Activated T-cell treated with anti-CD3 and anti-CD28 coated beads, Interleukin-2, amount 50 U/mL, for 4 hours (primary cell): ENCODE measurements at regions not wholly inside any gene's neighbourhood (a gene's known extent, or its start where the extent isn't known, plus 50 kb on each side); places are given as distances from the start of the nearest gene placed in this dataset.

Source experiments
- ATAC-seq, 2 donors: fragments of 200-7000 bp; cut with Tn5 transposase; one replicate each; pipeline ENCODE4 v1.10.0; 2021
- DNase-seq: peaks from one replicate; pipeline ENCODE4 v3.0.0-alpha.2; 2020
- H3K27me3 Mint-ChIP-seq: one replicate; pipeline ENCODE4 v1.8.0; 2021; ENCODE audit warnings: low read depth, mixed read lengths
- H3K36me3 Mint-ChIP-seq: one replicate; pipeline ENCODE4 v1.8.0; 2022; ENCODE audit warnings: mixed read lengths; ENCODE audit not compliant: insufficient read depth
- H3K4me1 Mint-ChIP-seq: one replicate; pipeline ENCODE4 v1.8.0; 2021; ENCODE audit warnings: low read depth, mixed read lengths
- H3K4me3 Mint-ChIP-seq: one replicate; pipeline ENCODE4 v1.8.0; 2021; ENCODE audit warnings: mild to moderate bottlenecking, moderate library complexity, mixed read lengths
- H3K9me3 Mint-ChIP-seq: one replicate; pipeline ENCODE4 v1.8.0; 2021; ENCODE audit warnings: mixed read lengths

DNA sequence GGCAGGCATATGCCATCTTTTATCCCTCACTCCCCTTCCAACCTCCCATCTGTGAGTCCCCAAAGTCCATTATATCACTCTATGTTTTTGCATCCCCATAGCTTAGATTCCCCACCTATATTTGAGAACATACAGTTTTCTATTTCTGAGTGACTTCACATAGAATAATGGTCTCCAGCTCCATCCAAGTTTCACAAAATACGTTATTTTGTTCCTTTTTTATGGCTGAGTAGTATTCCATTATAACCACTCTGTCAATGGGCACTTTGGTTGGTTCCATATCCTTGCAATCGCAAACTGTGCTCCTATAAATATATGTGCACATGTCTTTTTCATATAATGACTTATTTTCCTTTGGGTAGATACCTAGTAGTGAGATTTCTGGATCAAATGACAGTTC, 178.6 kb downstream of the GAS1 start:
- Mint-ChIP-seq H3K4me3 (no peak overlapping the region), H3K27me3 (peaks cover 4% of the 10 kb centered on the region), H3K9me3 (no peaks in the 10 kb centered on the region), H3K36me3 (no peaks in the 10 kb centered on the region), H3K4me1 (no peaks in the 10 kb centered on the region)
- no peak for ATAC-seq
- DNase-seq = no peak

DNA sequence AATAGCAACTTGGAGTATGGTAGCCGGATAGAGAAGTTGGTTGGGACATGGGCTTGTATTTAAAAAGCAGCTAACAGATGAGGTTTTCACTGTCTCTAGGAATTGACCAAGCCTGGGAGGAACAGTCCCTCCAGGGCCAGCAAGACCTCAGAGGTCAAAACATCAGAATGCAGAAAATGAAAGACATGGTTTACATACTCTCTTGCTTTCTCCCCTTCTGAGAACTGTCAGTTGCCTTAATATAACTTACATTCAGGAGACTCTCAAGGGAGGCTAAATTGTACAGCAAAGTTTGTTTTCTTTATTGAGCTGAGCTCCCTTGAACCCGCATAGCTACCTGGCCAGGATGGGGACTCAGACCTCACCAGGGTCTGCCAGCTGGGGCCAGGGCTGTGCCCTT, 179.3 kb downstream of the GAS1 start:
- H3K27me3 Mint-ChIP-seq = peaks cover 4% of the 10 kb centered on the region
- H3K4me1 Mint-ChIP-seq = no peaks in the 10 kb centered on the region
- DNase-seq (no peak), ATAC-seq (no peak)
- no peak overlapping the region for H3K4me3 Mint-ChIP-seq
- no peaks in the 10 kb centered on the region for H3K9me3 Mint-ChIP-seq
- no peaks in the 10 kb centered on the region for H3K36me3 Mint-ChIP-seq

DNA sequence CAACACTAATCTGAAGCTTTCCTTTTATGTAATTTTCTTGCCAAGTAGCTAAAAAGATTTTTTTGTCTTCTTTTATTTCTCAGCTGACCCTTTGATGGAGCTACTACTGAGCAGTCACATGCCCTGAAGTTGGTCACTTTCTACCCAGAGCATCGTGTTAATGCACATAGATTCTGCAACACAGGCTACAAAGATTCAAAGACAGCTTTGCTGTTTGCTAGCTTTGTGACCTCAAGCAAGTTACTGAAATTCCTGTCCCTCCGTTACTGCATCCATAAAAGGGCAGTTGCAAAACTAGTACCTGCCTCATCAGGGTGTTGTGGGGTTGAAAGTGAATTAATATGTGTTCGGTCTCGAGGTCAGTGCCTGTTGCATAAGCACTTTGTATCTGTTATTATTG, 179.9 kb downstream of the GAS1 start:
- no peaks in the 10 kb centered on the region for H3K36me3 Mint-ChIP-seq
- no peak for DNase-seq
- peaks cover 4% of the 10 kb centered on the region for H3K27me3 Mint-ChIP-seq
- no peak for ATAC-seq
- H3K9me3 Mint-ChIP-seq = no peaks in the 10 kb centered on the region
- no peaks in the 10 kb centered on the region for H3K4me1 Mint-ChIP-seq
- no peak overlapping the region for H3K4me3 Mint-ChIP-seq

DNA sequence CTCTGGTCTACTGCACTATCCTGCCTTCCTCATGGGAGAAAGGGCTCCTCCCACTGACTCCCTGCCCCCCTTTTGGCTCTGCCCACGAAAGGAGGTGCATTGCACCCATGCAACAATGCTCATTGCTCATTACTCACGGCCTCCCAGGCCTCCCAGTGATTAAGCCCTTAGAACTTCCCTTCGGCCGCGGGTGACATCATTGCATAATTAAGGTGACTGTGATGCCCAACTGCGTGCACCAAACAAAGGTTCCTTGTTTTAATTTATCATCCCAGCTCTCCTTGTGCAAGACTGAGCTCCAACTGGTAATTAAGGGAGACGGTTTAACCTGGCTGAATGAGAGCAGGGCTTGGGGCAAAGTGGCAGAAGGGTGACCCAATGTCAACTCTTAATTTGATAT, 180.4 kb downstream of the GAS1 start:
- H3K27me3 Mint-ChIP-seq = peaks cover 4% of the 10 kb centered on the region
- no peak for ATAC-seq

DNA sequence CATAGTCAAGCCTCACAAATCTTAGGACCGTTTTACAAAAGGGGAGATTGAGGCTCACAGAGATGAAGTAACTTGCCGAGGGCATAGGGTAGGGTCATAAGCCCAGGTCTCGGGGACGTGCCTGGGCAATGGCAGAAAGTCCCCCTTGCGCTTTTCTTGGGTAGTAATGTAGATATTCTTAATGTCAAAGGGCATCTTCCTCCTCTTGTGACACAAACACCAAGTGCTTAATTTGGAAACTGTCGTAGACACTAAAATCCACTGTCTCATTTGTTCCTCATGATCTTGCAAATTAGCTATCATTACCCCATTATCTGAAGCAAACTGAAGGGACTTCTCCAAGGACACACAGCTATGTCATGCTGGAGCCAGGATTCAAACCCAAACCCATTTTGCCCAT, 180.8 kb downstream of the GAS1 start:
- ATAC-seq (no peak), DNase-seq (no peak)
- H3K36me3 Mint-ChIP-seq = no peaks in the 10 kb centered on the region
- H3K27me3 Mint-ChIP-seq = peaks cover 4% of the 10 kb centered on the region
- no peaks in the 10 kb centered on the region for H3K9me3 Mint-ChIP-seq
- H3K4me1 Mint-ChIP-seq = no peaks in the 10 kb centered on the region
- no peak overlapping the region for H3K4me3 Mint-ChIP-seq

More for the DNA sequence above, 180.4 kb downstream of the GAS1 start:
- no peak overlapping the region for H3K4me3 Mint-ChIP-seq
- H3K36me3 Mint-ChIP-seq = no peaks in the 10 kb centered on the region
- no peaks in the 10 kb centered on the region for H3K4me1 Mint-ChIP-seq
- no peaks in the 10 kb centered on the region for H3K9me3 Mint-ChIP-seq
- no peak for DNase-seq

DNA sequence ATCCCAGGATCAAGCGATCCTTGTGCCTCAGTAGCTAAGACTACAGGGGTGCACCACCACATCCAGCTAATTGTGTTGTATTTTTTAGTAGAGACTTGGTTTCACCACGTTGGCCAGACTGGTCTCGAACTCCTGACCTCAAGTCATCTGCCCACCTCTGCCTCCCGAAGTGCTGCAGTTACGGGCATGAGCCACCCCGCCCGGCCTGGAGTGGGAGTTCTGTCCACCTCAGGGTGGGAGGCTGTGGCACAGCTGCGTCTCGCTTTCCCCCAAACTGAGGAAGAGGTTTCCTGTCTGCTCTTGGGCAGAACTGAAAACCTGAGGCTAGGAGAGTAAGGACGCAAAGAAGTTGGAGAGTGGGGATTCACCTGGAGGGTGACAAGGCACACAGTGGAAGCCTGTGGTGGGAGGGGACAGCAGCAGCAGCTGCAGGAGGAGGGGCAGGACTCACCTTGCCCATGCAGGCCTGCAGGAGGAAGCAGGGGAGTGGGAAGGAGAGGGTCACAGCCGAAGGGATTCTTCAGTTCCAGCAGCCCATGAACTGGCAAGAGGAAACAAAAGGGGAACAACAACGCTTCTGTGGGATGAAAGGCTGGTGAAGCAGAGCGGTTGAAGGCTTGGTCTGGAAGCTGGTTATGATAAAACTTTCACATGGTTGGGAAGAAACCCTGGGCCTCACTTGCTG, 181.4 kb downstream of the GAS1 start:
- DNase-seq (no peak), ATAC-seq (no peak)
- Mint-ChIP-seq H3K4me1 (no peaks in the 10 kb centered on the region), H3K4me3 (no peak overlapping the region), H3K9me3 (peaks cover 3% of the 10 kb centered on the region), H3K36me3 (no peaks in the 10 kb centered on the region), H3K27me3 (peaks cover 4% of the 10 kb centered on the region)

DNA sequence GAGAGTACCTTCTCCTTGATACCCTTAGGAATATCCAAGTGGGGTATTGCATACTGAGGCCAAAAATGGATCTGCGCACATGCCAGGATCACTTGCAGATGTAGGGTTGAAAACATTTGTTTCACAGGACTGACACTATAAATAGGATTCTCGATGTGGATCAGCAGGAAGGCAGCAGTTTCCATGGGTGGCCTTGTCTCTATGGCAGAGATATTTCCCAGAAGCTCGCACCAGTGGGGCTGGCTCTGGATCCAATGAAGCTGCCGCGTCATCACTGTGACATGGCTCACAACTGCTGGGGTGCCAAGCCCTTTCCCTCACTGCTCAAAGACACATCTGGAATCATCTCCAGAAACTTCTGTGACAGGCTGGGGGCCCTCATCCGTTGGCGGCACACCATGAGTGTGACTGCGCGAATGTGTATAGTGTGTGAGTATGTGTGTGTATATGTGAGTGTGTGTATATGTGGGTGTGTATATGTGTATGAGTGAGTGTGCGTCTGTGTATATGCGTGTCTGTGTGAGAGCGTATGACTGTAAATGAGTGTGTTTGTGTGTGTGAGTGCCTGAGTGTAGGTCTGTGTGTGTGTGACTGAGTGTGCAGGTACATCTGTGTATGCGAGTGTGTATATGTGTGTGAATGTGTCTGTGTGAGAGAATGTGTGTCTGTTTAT, 182.5 kb downstream of the GAS1 start:
- Mint-ChIP-seq H3K4me3 (no peak overlapping the region), H3K36me3 (no peaks in the 10 kb centered on the region), H3K27me3 (peaks cover 4% of the 10 kb centered on the region), H3K4me1 (no peaks in the 10 kb centered on the region), H3K9me3 (peaks cover 6% of the 10 kb centered on the region)
- no peak for ATAC-seq
- no peak for DNase-seq

DNA sequence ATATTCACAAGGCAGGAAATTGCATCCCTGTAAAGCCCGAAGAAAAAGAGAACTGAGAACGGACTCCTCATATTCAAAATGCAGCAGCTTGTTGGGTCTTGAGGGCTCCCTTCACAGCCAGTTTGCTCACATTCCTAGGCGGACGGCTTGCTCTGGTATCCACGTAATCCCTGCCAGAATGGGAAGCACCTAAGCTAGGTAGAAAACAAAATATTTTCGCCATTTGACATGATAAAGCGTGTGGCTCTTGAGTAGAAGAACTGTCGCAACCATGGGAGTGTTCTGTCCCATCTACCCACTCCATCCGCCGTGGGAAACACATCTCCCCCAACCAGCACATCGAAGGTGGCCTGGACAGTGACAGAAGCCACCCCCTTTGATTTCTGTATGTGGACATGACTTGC, 183.1 kb downstream of the GAS1 start:
- Mint-ChIP-seq H3K9me3 (peaks cover 6% of the 10 kb centered on the region), H3K36me3 (no peaks in the 10 kb centered on the region), H3K4me1 (no peaks in the 10 kb centered on the region), H3K4me3 (no peak overlapping the region), H3K27me3 (peaks cover 3% of the 10 kb centered on the region)
- no peak for ATAC-seq
- DNase-seq = no peak

DNA sequence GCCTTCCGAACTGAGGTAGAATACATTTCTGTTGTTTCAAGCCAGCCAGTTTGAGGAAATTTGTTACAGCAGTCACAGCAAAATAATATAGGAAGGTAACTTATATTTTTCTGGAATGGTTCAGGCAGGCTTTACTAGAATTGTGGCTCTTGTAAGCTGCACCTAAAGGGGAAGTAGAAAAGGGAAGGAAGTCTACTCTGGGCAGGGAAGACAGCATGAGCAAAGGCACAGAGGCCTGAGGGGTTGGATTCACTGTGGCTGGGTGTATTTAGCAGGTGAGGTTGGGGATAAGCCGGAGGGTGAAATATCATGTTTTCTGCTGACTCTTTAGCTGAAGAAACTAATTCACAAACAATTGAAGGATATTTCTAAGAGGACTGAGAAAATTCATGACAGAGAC, 183.5 kb downstream of the GAS1 start:
- H3K36me3 Mint-ChIP-seq = no peaks in the 10 kb centered on the region
- DNase-seq (no peak), ATAC-seq (no peak)
- peaks cover 6% of the 10 kb centered on the region for H3K9me3 Mint-ChIP-seq
- H3K4me1 Mint-ChIP-seq = no peaks in the 10 kb centered on the region
- peaks cover 4% of the 10 kb centered on the region for H3K27me3 Mint-ChIP-seq
- no peak overlapping the region for H3K4me3 Mint-ChIP-seq

DNA sequence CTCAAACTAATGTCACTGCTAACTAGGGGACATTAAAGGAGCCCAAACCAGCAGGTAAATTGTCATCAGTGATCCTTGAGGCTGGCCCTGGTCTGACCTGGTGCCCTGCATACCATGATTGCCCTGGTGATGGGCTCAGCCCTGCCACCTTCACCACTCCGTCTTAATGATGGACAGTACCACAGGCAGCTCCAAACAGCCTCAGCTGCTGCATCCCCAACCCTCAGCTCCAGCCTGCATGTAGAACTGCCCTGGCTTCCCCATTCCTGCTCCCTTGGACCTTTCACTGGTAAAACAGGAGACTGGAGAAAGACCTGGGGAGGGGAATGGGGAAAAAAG, 190.0 kb downstream of the GAS1 start:
- Mint-ChIP-seq H3K27me3 (peaks cover 5% of the 10 kb centered on the region), H3K9me3 (peaks cover 6% of the 10 kb centered on the region), H3K36me3 (no peaks in the 10 kb centered on the region), H3K4me1 (no peaks in the 10 kb centered on the region), H3K4me3 (no peak overlapping the region)
- DNase-seq = no peak
- ATAC-seq = no peak

DNA sequence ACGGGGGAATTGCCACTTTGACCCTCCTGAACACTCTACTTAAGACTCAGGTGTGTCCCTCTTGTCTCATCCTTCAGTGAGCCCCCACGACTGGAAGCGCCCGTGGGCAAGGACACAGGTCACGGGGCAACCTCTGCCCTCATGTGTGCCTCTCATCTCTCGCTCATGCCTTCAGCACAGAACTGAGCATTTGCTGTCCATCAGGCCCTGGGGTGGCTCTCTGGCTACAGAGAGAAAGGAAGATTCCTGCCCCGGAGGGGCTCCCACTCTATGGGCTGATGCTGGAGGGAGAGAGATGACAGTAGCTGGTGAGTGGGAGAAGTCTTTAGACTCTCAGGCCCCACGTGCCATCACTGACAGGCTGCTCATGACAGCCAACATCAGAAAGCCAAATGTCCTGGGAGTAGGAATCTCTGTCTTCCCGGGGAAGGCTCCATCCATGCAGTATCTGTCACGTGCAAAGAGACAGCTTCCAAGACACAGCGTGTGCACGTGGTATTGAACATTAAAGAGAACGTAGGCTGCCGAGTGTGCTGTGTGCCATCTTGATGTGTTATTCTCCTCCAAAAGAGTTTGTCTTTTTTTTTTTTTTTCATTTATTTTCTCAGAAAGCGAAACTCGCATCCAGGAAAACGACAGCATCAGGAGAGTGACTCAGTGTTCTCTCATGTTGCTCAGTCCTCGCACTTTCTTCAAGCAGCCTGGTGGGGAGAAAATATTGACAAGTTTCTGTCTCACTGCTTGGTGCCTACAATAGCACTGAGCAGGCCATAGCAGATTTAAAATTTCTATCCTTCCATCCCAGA, 190.5 kb downstream of the GAS1 start:
- H3K36me3 Mint-ChIP-seq = no peaks in the 10 kb centered on the region
- no peak for ATAC-seq
- no peak for DNase-seq
- H3K4me3 Mint-ChIP-seq = no peak overlapping the region
- H3K4me1 Mint-ChIP-seq = no peaks in the 10 kb centered on the region
- H3K9me3 Mint-ChIP-seq = peaks cover 6% of the 10 kb centered on the region
- H3K27me3 Mint-ChIP-seq = peaks cover 9% of the 10 kb centered on the region

DNA sequence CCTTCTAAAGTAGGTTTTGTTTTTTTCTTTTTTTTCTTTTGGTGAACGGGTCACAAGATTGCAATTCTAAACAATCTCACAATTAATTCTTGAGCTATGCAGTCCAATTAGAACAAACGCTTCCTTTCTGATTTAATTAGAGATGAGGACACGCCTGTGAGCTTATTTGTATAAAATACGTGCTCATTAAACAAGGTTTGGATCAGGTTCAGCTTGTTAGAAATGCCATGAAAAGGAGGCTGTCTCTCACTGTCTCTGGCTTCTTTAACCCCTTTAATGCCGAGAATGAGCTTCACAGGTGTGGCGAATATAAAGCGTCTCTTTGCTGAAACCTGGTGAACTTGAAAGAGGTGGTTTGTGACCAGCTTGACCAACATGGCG, 191.8 kb downstream of the GAS1 start:
- Mint-ChIP-seq H3K9me3 (peaks cover 3% of the 10 kb centered on the region), H3K4me1 (no peaks in the 10 kb centered on the region), H3K36me3 (no peaks in the 10 kb centered on the region), H3K4me3 (no peak overlapping the region), H3K27me3 (peaks cover 12% of the 10 kb centered on the region)
- no peak for DNase-seq
- no peak for ATAC-seq

DNA sequence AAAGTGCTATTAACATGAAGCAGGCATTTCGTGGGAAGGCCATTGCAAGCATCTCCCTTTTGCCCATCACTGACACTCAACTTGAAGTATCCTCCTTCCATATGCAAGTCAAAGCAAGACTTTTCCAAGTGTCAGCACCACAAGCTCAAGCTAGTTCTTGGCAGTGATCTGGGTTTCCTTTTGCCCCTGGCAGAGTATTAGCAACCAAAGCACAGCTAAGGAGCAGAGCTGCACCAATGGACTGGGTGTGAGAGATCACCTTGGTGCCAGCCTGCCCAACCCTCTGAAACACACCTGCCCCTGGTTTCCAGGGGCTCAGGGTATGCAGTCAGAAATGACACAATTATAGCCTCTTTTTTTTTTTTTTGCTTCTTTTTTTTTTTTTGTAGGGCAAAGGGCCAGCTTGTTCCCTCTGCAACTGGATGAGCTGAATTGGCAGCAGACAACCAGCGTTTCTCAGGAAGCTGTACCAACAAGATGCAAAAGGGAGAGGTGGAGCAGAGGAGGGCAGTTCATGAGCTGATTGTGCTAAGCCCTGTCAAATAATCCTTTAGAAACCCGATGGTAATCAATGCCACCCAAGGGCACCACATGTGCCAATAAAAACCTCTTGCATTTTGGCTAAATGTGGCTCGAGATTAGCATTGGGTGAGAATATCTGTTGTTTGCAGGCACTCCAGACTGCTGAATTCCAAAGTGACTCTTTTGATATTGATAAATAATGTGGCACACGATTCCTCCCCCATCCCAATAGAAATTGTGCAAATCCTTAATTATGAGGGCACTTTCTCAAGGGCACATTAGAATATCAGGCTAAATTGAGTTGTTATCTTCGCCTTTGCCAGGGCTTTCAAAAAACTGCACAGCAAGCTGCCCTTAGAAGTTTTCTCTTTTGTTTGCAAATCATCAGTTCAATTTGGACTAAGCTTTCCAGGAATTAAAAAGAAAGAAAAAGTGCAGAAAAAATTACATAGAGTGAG, 192.4 kb downstream of the GAS1 start:
- no peaks in the 10 kb centered on the region for H3K4me1 Mint-ChIP-seq
- H3K9me3 Mint-ChIP-seq = peaks cover under 1% of the 10 kb centered on the region
- DNase-seq = no peak
- no peak for ATAC-seq
- H3K27me3 Mint-ChIP-seq = peaks cover 12% of the 10 kb centered on the region
- H3K36me3 Mint-ChIP-seq = no peaks in the 10 kb centered on the region
- H3K4me3 Mint-ChIP-seq = no peak overlapping the region

DNA sequence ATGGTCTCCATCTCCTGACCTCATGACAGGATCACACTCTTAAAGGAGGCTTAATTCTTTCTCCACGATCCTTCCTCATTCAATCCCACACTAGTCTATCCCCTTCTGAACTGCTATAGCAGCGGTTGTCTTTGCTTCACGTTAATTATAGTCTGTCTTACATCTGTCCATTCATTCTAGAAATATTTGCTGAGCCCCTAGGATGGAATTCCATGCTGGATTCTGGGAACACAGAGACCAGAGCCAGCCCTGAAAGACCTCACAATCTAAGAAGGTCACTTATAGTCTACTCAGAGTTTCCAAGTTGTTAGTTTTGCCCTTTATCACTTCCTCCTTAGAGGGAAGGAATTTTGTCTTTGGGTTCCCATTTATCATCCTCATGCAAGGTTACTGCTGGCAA, 193.5 kb downstream of the GAS1 start:
- H3K4me3 Mint-ChIP-seq = no peak overlapping the region
- H3K36me3 Mint-ChIP-seq = no peaks in the 10 kb centered on the region
- peaks cover 10% of the 10 kb centered on the region for H3K27me3 Mint-ChIP-seq
- no peaks in the 10 kb centered on the region for H3K9me3 Mint-ChIP-seq
- ATAC-seq (no peak), DNase-seq (no peak)
- H3K4me1 Mint-ChIP-seq = no peaks in the 10 kb centered on the region
